ENCODE measurements at regions not wholly inside any gene's neighbourhood (a gene's known extent, or its start where the extent isn't known, plus 50 kb on each side); places are given as distances from the start of the nearest gene placed in this dataset.

GRCh38 chr19:31772915-31773314 is 423.7 kb upstream of the TSHZ3 start:
- H3K4me2 ChIP-seq (ENCODE audit: low read length): no peak overlapping the region
- no peak overlapping the region for H3K23ac ChIP-seq (ENCODE audit: low read length)
- no peak overlapping the region for H3K4me3 ChIP-seq (ENCODE audit: low read depth, low read length)
- H3K9ac ChIP-seq (ENCODE audit: low read length): no peak overlapping the region
- no peak for DNase-seq
- H3K4me1 ChIP-seq (ENCODE audit: control insufficient read depth in 1 of 2, insufficient read depth in 2 of 2, low read length in 2 of 2): no peaks in the 10 kb centered on the region
- no peak overlapping the region for H2AFZ ChIP-seq (ENCODE audit: insufficient read depth, low read length, poor library complexity)
- H4K12ac ChIP-seq (ENCODE audit: low read depth, low read length): no peak overlapping the region
- H2BK12ac ChIP-seq (ENCODE audit: low read length): no peak overlapping the region
- no peak overlapping the region for H3K4ac ChIP-seq (ENCODE audit: low read depth, low read length)
- H2AK5ac ChIP-seq (ENCODE audit: low read length): no peak overlapping the region
- no peaks in the 10 kb centered on the region for H3K79me2 ChIP-seq (ENCODE audit: control insufficient read depth, insufficient read depth, low read length, poor library complexity)
- no peaks in the 10 kb centered on the region for H3K79me1 ChIP-seq (ENCODE audit: low read length)
- no peaks in the 10 kb centered on the region for H3K27me3 ChIP-seq (ENCODE audit: insufficient read depth, low read length)
- no peak overlapping the region for H3K18ac ChIP-seq (ENCODE audit: low read length)
- no peak overlapping the region for H2BK120ac ChIP-seq (ENCODE audit: insufficient read depth, low read length, poor library complexity)
- WGBS (ENCODE audit: extremely low coverage, insufficient coverage, insufficient read length): no CpG with 5 or more reads among the region's 5 CpGs
- no peak overlapping the region for H2BK5ac ChIP-seq (ENCODE audit: low read depth, low read length, poor library complexity)
- H3K9me3 ChIP-seq (ENCODE audit: insufficient read depth, low read depth, low read length): peaks cover 2% of the 10 kb centered on the region
- no peak overlapping the region for H3K14ac ChIP-seq (ENCODE audit: low read length)
- H4K8ac ChIP-seq (ENCODE audit: low read depth, low read length): no peak overlapping the region
- H3K36me3 ChIP-seq (ENCODE audit: control insufficient read depth in 1 of 2, insufficient read depth in 2 of 2, low read length in 2 of 2): no peaks in the 10 kb centered on the region
- no peak overlapping the region for H4K91ac ChIP-seq (ENCODE audit: low read depth, low read length)
- no peak overlapping the region for H3K27ac ChIP-seq (ENCODE audit: low read depth, low read length)

- no peak overlapping the region for H2AK5ac ChIP-seq (ENCODE audit: low read length)
- H3K27me3 ChIP-seq (ENCODE audit: insufficient read depth, low read length): no peaks in the 10 kb centered on the region
- no peak for DNase-seq
- no peaks in the 10 kb centered on the region for H3K4me1 ChIP-seq (ENCODE audit: control insufficient read depth in 1 of 2, insufficient read depth in 2 of 2, low read length in 2 of 2)
- H2AFZ ChIP-seq (ENCODE audit: insufficient read depth, low read length, poor library complexity): no peak overlapping the region
- no peak overlapping the region for H3K4ac ChIP-seq (ENCODE audit: low read depth, low read length)
- H3K4me2 ChIP-seq (ENCODE audit: low read length): no peak overlapping the region
- no peak overlapping the region for H2BK120ac ChIP-seq (ENCODE audit: insufficient read depth, low read length, poor library complexity)
- H3K18ac ChIP-seq (ENCODE audit: low read length): no peak overlapping the region
- H3K79me1 ChIP-seq (ENCODE audit: low read length): no peaks in the 10 kb centered on the region
- H3K4me3 ChIP-seq (ENCODE audit: low read depth, low read length): no peak overlapping the region
- H3K36me3 ChIP-seq (ENCODE audit: control insufficient read depth in 1 of 2, insufficient read depth in 2 of 2, low read length in 2 of 2): no peaks in the 10 kb centered on the region
- H4K91ac ChIP-seq (ENCODE audit: low read depth, low read length): no peak overlapping the region
- no peaks in the 10 kb centered on the region for H3K79me2 ChIP-seq (ENCODE audit: control insufficient read depth, insufficient read depth, low read length, poor library complexity)
- no peak overlapping the region for H3K9ac ChIP-seq (ENCODE audit: low read length)
- no peak overlapping the region for H3K14ac ChIP-seq (ENCODE audit: low read length)
- H3K9me3 ChIP-seq (ENCODE audit: insufficient read depth, low read depth, low read length): peaks cover 2% of the 10 kb centered on the region
- no peak overlapping the region for H3K23ac ChIP-seq (ENCODE audit: low read length)
- no peak overlapping the region for H2BK5ac ChIP-seq (ENCODE audit: low read depth, low read length, poor library complexity)
- WGBS (ENCODE audit: extremely low coverage, insufficient coverage, insufficient read length): no CpG with 5 or more reads among the region's 4 CpGs
- H4K8ac ChIP-seq (ENCODE audit: low read depth, low read length): no peak overlapping the region
- H2BK12ac ChIP-seq (ENCODE audit: low read length): no peak overlapping the region
- H3K27ac ChIP-seq (ENCODE audit: low read depth, low read length): no peak overlapping the region
- no peak overlapping the region for H4K12ac ChIP-seq (ENCODE audit: low read depth, low read length)
Observed at GRCh38 chr19:31781542-31781941, 432.3 kb upstream of the TSHZ3 start.

- Histone ChIP-seq H4K12ac (ENCODE audit: low read depth, low read length) (no peak overlapping the region), H2AK5ac (ENCODE audit: low read length) (no peak overlapping the region), H2AFZ (ENCODE audit: insufficient read depth, low read length, poor library complexity) (no peak overlapping the region), H3K14ac (ENCODE audit: low read length) (no peak overlapping the region), H4K8ac (ENCODE audit: low read depth, low read length) (no peak overlapping the region), H3K27me3 (ENCODE audit: insufficient read depth, low read length) (no peaks in the 10 kb centered on the region), H4K91ac (ENCODE audit: low read depth, low read length) (no peak overlapping the region), H2BK5ac (ENCODE audit: low read depth, low read length, poor library complexity) (no peak overlapping the region), H2BK120ac (ENCODE audit: insufficient read depth, low read length, poor library complexity) (no peak overlapping the region), H3K23ac (ENCODE audit: low read length) (no peak overlapping the region), H3K4me1 (ENCODE audit: control insufficient read depth in 1 of 2, insufficient read depth in 2 of 2, low read length in 2 of 2) (no peaks in the 10 kb centered on the region), H3K27ac (ENCODE audit: low read depth, low read length) (no peak overlapping the region), H3K9me3 (ENCODE audit: insufficient read depth, low read depth, low read length) (no peaks in the 10 kb centered on the region), H3K79me1 (ENCODE audit: low read length) (no peaks in the 10 kb centered on the region), H3K36me3 (ENCODE audit: control insufficient read depth in 1 of 2, insufficient read depth in 2 of 2, low read length in 2 of 2) (no peaks in the 10 kb centered on the region), H3K4ac (ENCODE audit: low read depth, low read length) (no peak overlapping the region), H3K18ac (ENCODE audit: low read length) (no peak overlapping the region), H3K4me2 (ENCODE audit: low read length) (no peak overlapping the region), H3K4me3 (ENCODE audit: low read depth, low read length) (no peak overlapping the region), H3K79me2 (ENCODE audit: control insufficient read depth, insufficient read depth, low read length, poor library complexity) (no peaks in the 10 kb centered on the region), H2BK12ac (ENCODE audit: low read length) (no peak overlapping the region), H3K9ac (ENCODE audit: low read length) (no peak overlapping the region)
- DNase-seq: no peak
- WGBS (ENCODE audit: extremely low coverage, insufficient coverage, insufficient read length): no CpG with 5 or more reads among the region's 9 CpGs
Observed at GRCh38 chr19:31783592-31783991, 434.4 kb upstream of the TSHZ3 start.

- Histone ChIP-seq H3K36me3 (ENCODE audit: control insufficient read depth in 1 of 2, insufficient read depth in 2 of 2, low read length in 2 of 2) (no peaks in the 10 kb centered on the region), H4K8ac (ENCODE audit: low read depth, low read length) (no peak overlapping the region), H3K4me1 (ENCODE audit: control insufficient read depth in 1 of 2, insufficient read depth in 2 of 2, low read length in 2 of 2) (no peaks in the 10 kb centered on the region), H3K18ac (ENCODE audit: low read length) (no peak overlapping the region), H4K91ac (ENCODE audit: low read depth, low read length) (no peak overlapping the region), H3K14ac (ENCODE audit: low read length) (no peak overlapping the region), H3K9ac (ENCODE audit: low read length) (no peak overlapping the region), H3K4me3 (ENCODE audit: low read depth, low read length) (no peak overlapping the region), H3K27me3 (ENCODE audit: insufficient read depth, low read length) (no peaks in the 10 kb centered on the region), H3K4me2 (ENCODE audit: low read length) (no peak overlapping the region), H3K79me2 (ENCODE audit: control insufficient read depth, insufficient read depth, low read length, poor library complexity) (no peaks in the 10 kb centered on the region), H2BK12ac (ENCODE audit: low read length) (no peak overlapping the region), H2AK5ac (ENCODE audit: low read length) (no peak overlapping the region), H2BK120ac (ENCODE audit: insufficient read depth, low read length, poor library complexity) (no peak overlapping the region), H2BK5ac (ENCODE audit: low read depth, low read length, poor library complexity) (no peak overlapping the region), H3K4ac (ENCODE audit: low read depth, low read length) (no peak overlapping the region), H3K23ac (ENCODE audit: low read length) (no peak overlapping the region), H3K79me1 (ENCODE audit: low read length) (no peaks in the 10 kb centered on the region), H3K9me3 (ENCODE audit: insufficient read depth, low read depth, low read length) (no peaks in the 10 kb centered on the region), H2AFZ (ENCODE audit: insufficient read depth, low read length, poor library complexity) (no peak overlapping the region), H4K12ac (ENCODE audit: low read depth, low read length) (no peak overlapping the region), H3K27ac (ENCODE audit: low read depth, low read length) (no peak overlapping the region)
- no CpG with 5 or more reads among the region's 3 CpGs for WGBS (ENCODE audit: extremely low coverage, insufficient coverage, insufficient read length)
- DNase-seq: no peak
Observed at GRCh38 chr19:31784671-31785101, 435.4 kb upstream of the TSHZ3 start.
